BE2C (cell line): ENCODE measurements at regions not wholly inside any gene's neighbourhood (a gene's known extent, or its start where the extent isn't known, plus 50 kb on each side); places are given as distances from the start of the nearest gene placed in this dataset.

Experiments
- DNase-seq: peaks from one replicate; pipeline ENCODE4 v3.0.0-alpha.2; 2020
- H3K27me3 ChIP-seq: fragments of 250-450 bp; sonication (Bioruptor Pico); 2 replicates; pipeline ENCODE4 v1.5.1; 2020; ENCODE audit warnings: mild to moderate bottlenecking
- H3K36me3 ChIP-seq: fragments of 250-450 bp; sonication (Bioruptor Pico); 2 replicates; pipeline ENCODE4 v1.5.1; 2020; ENCODE audit warnings: mild to moderate bottlenecking
- H3K4me1 ChIP-seq: fragments of 250-450 bp; sonication (Bioruptor Pico); 2 replicates; pipeline ENCODE4 v1.5.1; 2020
- H3K4me3 ChIP-seq: 2 replicates; pipeline ENCODE4 v1.5.1; 2011; ENCODE audit warnings: low read depth, low read length
- H3K9me3 ChIP-seq: fragments of 250-450 bp; sonication (Bioruptor Pico); 2 replicates; pipeline ENCODE4 v1.5.1; 2020
- TF ChIP-seq, protein P1 (sequence below): IDR thresholded peaks from 2 replicates; pipeline ENCODE4 v1.5.1; 2012; ENCODE audit warnings: mild to moderate bottlenecking, low read depth, low read length

- no peaks in the 10 kb centered on the region for H3K27me3 ChIP-seq
- H3K9me3 ChIP-seq: no peaks in the 10 kb centered on the region
- H3K4me1 ChIP-seq: no peaks in the 10 kb centered on the region
- H3K36me3 ChIP-seq: no peaks in the 10 kb centered on the region
- no peak overlapping the region for H3K4me3 ChIP-seq
- DNase-seq: no peak
- TF ChIP-seq, protein P1, sequence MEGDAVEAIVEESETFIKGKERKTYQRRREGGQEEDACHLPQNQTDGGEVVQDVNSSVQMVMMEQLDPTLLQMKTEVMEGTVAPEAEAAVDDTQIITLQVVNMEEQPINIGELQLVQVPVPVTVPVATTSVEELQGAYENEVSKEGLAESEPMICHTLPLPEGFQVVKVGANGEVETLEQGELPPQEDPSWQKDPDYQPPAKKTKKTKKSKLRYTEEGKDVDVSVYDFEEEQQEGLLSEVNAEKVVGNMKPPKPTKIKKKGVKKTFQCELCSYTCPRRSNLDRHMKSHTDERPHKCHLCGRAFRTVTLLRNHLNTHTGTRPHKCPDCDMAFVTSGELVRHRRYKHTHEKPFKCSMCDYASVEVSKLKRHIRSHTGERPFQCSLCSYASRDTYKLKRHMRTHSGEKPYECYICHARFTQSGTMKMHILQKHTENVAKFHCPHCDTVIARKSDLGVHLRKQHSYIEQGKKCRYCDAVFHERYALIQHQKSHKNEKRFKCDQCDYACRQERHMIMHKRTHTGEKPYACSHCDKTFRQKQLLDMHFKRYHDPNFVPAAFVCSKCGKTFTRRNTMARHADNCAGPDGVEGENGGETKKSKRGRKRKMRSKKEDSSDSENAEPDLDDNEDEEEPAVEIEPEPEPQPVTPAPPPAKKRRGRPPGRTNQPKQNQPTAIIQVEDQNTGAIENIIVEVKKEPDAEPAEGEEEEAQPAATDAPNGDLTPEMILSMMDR: no peak
These were observed 320.2 kb upstream of the PLET1 start for GRCh38 chr11:112580864-112581263.

GRCh38 chr11:112581747-112582146, 321.1 kb upstream of the PLET1 start:
- TF ChIP-seq, protein P1: no peak
- H3K36me3 ChIP-seq: no peaks in the 10 kb centered on the region

DNA sequence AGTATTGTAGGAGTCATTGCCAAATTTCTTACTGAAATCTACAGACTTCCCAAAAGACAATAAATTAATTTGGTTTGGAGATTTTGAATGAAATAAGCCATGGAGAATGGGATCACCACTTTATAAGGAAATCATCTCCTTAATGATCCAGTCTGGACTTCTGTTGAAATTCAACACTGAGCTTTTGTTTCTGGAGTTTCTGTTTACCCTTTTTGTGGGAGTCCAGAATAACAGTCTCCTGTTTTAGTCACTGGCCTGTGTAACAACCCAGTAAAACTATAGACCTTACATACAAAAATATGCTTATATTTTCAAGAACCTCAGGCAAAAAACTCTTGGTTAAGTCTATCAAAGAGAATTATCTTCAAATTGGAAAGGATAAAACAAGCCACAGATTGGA, 321.7 kb upstream of the PLET1 start:
- no peaks in the 10 kb centered on the region for H3K9me3 ChIP-seq
- no peak for DNase-seq
- H3K4me1 ChIP-seq: no peaks in the 10 kb centered on the region
- H3K27me3 ChIP-seq: no peaks in the 10 kb centered on the region
- TF ChIP-seq, protein P1: no peak
- H3K36me3 ChIP-seq: no peaks in the 10 kb centered on the region
- H3K4me3 ChIP-seq: no peak overlapping the region

More at GRCh38 chr11:112581747-112582146, 321.1 kb upstream of the PLET1 start:
- Histone ChIP-seq H3K27me3 (no peaks in the 10 kb centered on the region), H3K4me1 (no peaks in the 10 kb centered on the region), H3K9me3 (no peaks in the 10 kb centered on the region), H3K4me3 (no peak overlapping the region)
- no peak for DNase-seq

DNA sequence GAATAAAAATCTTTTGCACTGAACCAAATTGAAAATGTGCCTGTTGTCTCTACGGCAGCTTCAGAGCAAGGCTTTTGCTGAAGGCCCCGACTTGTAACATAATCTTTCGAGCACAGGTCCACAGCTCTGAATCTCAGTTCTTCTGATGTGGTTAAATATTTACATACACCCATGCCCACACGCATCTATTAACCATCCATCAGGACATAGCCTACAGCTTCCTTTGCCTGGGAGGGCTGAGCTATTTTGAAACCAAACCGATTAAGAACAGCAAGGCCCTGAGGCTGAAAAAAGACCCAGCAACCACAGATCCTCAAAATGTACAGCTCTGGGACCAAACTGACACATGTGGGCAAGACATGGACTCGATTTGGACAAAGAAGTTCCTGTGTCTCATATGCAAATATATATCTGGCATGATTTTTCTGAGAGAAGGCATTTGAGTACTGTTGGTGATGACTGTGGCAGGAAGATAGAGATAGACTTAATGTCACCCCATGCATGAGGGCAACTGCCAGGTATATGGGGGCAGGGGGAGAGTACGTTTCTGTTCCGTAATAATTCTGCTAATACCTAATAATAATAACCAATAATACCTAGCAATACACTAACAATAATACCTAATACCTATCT, 322.7 kb upstream of the PLET1 start:
- TF ChIP-seq, protein P1: no peak
- DNase-seq: no peak
- no peak overlapping the region for H3K4me3 ChIP-seq

GRCh38 chr11:112584672-112585071, 324.0 kb upstream of the PLET1 start:
- Histone ChIP-seq H3K4me3 (no peak overlapping the region), H3K9me3 (no peaks in the 10 kb centered on the region), H3K4me1 (peaks cover 13% of the 10 kb centered on the region), H3K27me3 (no peaks in the 10 kb centered on the region), H3K36me3 (no peaks in the 10 kb centered on the region)
- DNase-seq: peak; percentile 31
- TF ChIP-seq, protein P1: peak; percentile 39

More for the DNA sequence above, 322.7 kb upstream of the PLET1 start:
- Histone ChIP-seq H3K36me3 (no peaks in the 10 kb centered on the region), H3K4me1 (peaks cover 6% of the 10 kb centered on the region; the same call in 1 of the 2 replicates), H3K27me3 (no peaks in the 10 kb centered on the region), H3K9me3 (no peaks in the 10 kb centered on the region)

GRCh38 chr11:112587664-112588063, 327.0 kb upstream of the PLET1 start:
- Histone ChIP-seq H3K9me3 (no peaks in the 10 kb centered on the region), H3K4me1 (peaks cover 13% of the 10 kb centered on the region), H3K4me3 (no peak overlapping the region), H3K36me3 (no peaks in the 10 kb centered on the region), H3K27me3 (no peaks in the 10 kb centered on the region)
- TF ChIP-seq, protein P1: no peak
- DNase-seq: no peak
